Tibial artery (tissue), 4 donors: ENCODE measurements at regions not wholly inside any gene's neighbourhood (a gene's known extent, or its start where the extent isn't known, plus 50 kb on each side); places are given as distances from the start of the nearest gene placed in this dataset.

ENCODE experiments used
- DNase-seq, 2 donors: peaks; one replicate each; pipeline ENCODE4 v3.0.0-alpha.2; 2019
- H3K27ac ChIP-seq, 2 donors: fragments of 200-600 bp; sonication (generic) in 1 of 2; 1 replicate in 1 of 2; 2 replicates in 1 of 2; pipeline ENCODE4 v1.5.1; 2018 to 2019; ENCODE audit warnings: mild to moderate bottlenecking in 1 of 2
- H3K27me3 ChIP-seq, 2 donors: fragments of 200-600 bp; sonication (generic) in 1 of 2; one replicate each; pipeline versions ENCODE4 v1.5.1 to v1.6.0; 2016 to 2019
- H3K36me3 ChIP-seq, 3 donors: fragments of 200-600 bp; sonication (generic) in 2 of 3; one replicate each; pipeline ENCODE4 v1.5.1; 2016 to 2019; ENCODE audit warnings: mild to moderate bottlenecking in 2 of 3
- H3K4me1 ChIP-seq, 4 donors: fragments of 200-600 bp; sonication (generic) in 2 of 4; 1 replicate in 3 of 4; 2 replicates in 1 of 4; pipeline ENCODE4 v1.5.1; 2016 to 2019
- H3K4me3 ChIP-seq, 2 donors: fragments of 200-600 bp; sonication (generic) in 1 of 2; 1 replicate in 1 of 2; 2 replicates in 1 of 2; pipeline ENCODE4 v1.5.1; 2018 to 2019; ENCODE audit warnings: mild to moderate bottlenecking in 2 of 2
- H3K9me3 ChIP-seq, 3 donors: fragments of 200-600 bp; sonication (generic) in 1 of 3; one replicate each; pipeline ENCODE4 v1.5.1; 2016 to 2019
- intact Hi-C: fragments of 100-400 bp; cut with DNase I; formaldehyde crosslinking; loops from one replicate; pipeline ENCODE4 v1.15.0; 2023; ENCODE audit warnings: low total_unique reads
- TF ChIP-seq, protein P1 (sequence below), 2 experiments: fragments of 200-600 bp in 1 of 2; fragments of 450-650 bp in 1 of 2; IDR thresholded peaks; one replicate each; pipeline ENCODE4 v1.5.1; 2017 to 2019; ENCODE audit warnings: antibody characterized with exemption in 2 of 2, mild to moderate bottlenecking in 1 of 2, moderate library complexity in 1 of 2

DNA sequence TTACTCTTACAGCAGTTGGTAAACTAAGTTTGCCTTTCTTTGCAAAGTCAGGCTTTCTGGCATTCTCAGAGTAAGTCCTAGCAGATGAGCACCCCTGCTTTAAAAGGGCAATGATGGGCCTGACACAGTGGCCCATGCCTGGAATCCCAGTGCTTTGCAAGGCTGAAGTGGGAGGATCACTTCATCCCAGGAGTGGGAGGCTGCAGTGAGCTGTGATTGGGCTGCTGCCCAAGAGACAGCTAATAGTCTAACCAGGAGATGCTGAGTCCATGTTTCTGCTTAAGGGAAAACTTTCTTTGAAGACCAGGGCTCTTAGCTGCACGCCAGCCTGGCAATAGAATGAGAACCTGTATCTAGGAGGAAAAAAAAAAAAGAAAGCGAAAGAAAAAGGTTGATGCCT, 100.2 kb upstream of the MPP7 start:
- no peak overlapping the region for H3K27ac ChIP-seq

DNA sequence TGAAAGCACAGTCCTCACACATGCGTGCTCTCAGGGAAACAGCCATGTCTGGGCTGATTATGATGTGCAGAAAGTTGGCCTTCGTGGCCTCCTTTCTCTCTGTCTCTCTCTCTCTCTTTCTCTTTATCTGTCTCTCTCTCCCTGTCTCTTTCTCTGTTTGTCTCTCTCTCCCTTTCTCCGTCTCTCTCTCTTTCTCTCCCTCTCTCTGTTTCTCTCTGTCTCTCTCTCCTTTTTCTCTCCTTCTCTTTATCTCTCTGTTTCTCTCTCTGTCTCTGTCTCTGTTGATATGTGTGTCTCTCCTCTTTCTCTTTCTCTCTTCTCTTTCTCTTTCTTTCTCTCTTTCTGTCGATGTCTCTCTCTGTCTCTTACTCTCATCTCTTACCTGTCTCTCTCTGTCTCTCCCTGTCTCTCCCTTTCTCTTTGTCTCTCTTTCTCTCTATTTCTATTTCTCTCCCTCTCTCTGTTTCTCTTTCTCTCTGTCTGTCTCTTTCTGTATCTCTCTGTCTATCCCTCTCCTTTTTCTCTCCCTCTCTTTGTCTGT, 105.4 kb upstream of the MPP7 start:
- TF ChIP-seq, protein P1, sequence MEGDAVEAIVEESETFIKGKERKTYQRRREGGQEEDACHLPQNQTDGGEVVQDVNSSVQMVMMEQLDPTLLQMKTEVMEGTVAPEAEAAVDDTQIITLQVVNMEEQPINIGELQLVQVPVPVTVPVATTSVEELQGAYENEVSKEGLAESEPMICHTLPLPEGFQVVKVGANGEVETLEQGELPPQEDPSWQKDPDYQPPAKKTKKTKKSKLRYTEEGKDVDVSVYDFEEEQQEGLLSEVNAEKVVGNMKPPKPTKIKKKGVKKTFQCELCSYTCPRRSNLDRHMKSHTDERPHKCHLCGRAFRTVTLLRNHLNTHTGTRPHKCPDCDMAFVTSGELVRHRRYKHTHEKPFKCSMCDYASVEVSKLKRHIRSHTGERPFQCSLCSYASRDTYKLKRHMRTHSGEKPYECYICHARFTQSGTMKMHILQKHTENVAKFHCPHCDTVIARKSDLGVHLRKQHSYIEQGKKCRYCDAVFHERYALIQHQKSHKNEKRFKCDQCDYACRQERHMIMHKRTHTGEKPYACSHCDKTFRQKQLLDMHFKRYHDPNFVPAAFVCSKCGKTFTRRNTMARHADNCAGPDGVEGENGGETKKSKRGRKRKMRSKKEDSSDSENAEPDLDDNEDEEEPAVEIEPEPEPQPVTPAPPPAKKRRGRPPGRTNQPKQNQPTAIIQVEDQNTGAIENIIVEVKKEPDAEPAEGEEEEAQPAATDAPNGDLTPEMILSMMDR (IDR thresholded peaks at IDR 0.05): no peak
- Histone ChIP-seq H3K27me3 (peaks cover 0 to 3% of the 10 kb centered on the region in 2 donors), H3K4me3 (no peak overlapping the region), H3K36me3 (no peaks in the 10 kb centered on the region), H3K4me1 (no peaks in the 10 kb centered on the region), H3K9me3 (peaks cover 0 to 4% (median 0%) of the 10 kb centered on the region in 3 donors), H3K27ac (no peak overlapping the region)
- no peak for DNase-seq
- intact Hi-C loops: no loop called here

More for the DNA sequence above, 100.2 kb upstream of the MPP7 start:
- Histone ChIP-seq H3K9me3 (peaks cover 0 to 3% (median 0%) of the 10 kb centered on the region in 3 donors), H3K4me1 (no peaks in the 10 kb centered on the region), H3K27me3 (no peaks in the 10 kb centered on the region), H3K36me3 (no peaks in the 10 kb centered on the region), H3K4me3 (no peak overlapping the region)
- TF ChIP-seq, protein P1 (IDR thresholded peaks at IDR 0.05): no peak
- no peak for DNase-seq
- intact Hi-C loops: no loop called here

DNA sequence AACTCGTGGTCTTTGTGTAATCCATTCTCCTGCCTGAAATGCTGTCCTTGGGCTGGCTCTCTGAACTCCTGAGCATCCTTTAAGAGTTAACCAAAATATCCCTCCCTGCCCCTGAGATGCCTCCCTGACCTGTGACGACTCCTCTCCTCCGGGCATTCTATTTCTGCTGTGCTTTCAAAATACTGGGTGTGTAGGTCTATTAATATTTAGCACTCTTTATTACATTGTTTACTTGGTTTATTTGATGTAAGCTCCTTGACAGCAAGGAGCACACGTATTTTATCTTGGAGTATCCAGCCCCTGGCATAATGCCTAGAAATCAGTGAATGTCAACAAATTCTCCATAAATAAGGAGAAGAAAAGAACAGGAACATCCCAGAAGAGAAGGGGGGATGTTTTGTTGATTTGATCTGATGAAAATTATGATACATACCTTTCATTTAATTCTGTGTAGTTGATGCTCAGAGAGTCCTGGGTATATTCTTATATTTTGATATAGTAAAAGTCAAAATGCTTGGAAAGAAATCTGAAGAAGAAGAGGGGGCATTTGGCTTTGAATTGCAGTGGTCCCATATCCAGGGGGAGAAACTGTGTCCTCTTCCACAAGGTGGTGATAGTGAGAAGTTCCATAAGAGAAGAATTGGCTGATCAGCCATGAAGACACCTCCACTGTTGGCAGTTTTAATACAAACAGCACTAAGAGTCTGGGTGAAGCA, 107.7 kb upstream of the MPP7 start:
- Histone ChIP-seq H3K4me1 (no peaks in the 10 kb centered on the region), H3K27me3 (peaks cover 0 to 3% of the 10 kb centered on the region in 2 donors), H3K36me3 (no peaks in the 10 kb centered on the region), H3K9me3 (peaks cover 0 to 14% (median 0%) of the 10 kb centered on the region in 3 donors), H3K4me3 (no peak overlapping the region), H3K27ac (no peak overlapping the region)
- TF ChIP-seq, protein P1 (IDR thresholded peaks at IDR 0.05): no peak
- no peak for DNase-seq
- intact Hi-C loops: no loop called here

DNA sequence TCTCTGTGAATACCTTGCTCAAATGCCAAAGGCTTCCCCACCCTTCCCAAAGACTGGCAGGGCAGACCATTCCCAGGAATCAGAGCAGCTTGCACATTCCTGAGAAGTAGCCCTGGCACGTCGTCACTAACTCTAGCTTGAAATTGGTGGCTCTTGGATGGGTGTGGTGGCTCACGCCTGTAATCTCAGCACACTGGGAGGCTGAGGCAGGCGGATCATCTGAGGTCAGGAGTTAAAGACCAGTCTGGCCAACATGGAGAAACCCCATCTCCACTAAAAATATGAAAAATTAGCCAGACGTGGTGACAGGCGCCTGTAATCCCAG, 108.2 kb upstream of the MPP7 start:
- no peak for DNase-seq
- no peak overlapping the region for H3K27ac ChIP-seq
- H3K36me3 ChIP-seq: no peaks in the 10 kb centered on the region
- TF ChIP-seq, protein P1 (IDR thresholded peaks at IDR 0.05): no peak
- intact Hi-C loops: no loop called here
- peaks cover 0 to 3% of the 10 kb centered on the region in 2 donors for H3K27me3 ChIP-seq
- no peak overlapping the region for H3K4me3 ChIP-seq
- H3K9me3 ChIP-seq: peaks cover 0 to 14% (median 0%) of the 10 kb centered on the region in 3 donors
- no peaks in the 10 kb centered on the region for H3K4me1 ChIP-seq

DNA sequence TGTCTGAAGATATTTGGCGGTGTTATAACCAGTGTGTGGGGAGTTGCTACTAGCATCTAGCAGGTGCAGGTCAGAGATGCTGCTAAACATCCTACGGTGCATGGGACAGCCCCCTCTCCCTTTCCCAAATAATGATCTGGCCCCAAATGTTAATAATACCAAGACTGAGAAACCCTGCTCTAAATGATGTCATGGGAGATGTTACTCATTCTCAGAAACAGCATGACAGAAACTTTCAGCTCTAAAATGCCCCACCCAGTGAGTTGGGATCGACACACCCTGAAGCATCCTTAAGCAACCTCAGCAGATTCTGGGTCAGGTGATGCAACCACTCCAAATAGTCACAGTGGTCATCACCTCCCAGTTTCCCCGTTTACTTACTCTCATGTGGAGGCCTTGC, 108.8 kb upstream of the MPP7 start:
- intact Hi-C loops: no loop called here
- Histone ChIP-seq H3K27ac (no peak overlapping the region), H3K4me3 (no peak overlapping the region), H3K36me3 (no peaks in the 10 kb centered on the region), H3K9me3 (peaks cover 0 to 14% (median 0%) of the 10 kb centered on the region in 3 donors), H3K27me3 (peaks cover 0 to 3% of the 10 kb centered on the region in 2 donors), H3K4me1 (no peaks in the 10 kb centered on the region)
- DNase-seq: no peak
- TF ChIP-seq, protein P1 (IDR thresholded peaks at IDR 0.05): no peak
